ENCODE measurements at regions not wholly inside any gene's neighbourhood (a gene's known extent, or its start where the extent isn't known, plus 50 kb on each side); places are given as distances from the start of the nearest gene placed in this dataset.

DNA sequence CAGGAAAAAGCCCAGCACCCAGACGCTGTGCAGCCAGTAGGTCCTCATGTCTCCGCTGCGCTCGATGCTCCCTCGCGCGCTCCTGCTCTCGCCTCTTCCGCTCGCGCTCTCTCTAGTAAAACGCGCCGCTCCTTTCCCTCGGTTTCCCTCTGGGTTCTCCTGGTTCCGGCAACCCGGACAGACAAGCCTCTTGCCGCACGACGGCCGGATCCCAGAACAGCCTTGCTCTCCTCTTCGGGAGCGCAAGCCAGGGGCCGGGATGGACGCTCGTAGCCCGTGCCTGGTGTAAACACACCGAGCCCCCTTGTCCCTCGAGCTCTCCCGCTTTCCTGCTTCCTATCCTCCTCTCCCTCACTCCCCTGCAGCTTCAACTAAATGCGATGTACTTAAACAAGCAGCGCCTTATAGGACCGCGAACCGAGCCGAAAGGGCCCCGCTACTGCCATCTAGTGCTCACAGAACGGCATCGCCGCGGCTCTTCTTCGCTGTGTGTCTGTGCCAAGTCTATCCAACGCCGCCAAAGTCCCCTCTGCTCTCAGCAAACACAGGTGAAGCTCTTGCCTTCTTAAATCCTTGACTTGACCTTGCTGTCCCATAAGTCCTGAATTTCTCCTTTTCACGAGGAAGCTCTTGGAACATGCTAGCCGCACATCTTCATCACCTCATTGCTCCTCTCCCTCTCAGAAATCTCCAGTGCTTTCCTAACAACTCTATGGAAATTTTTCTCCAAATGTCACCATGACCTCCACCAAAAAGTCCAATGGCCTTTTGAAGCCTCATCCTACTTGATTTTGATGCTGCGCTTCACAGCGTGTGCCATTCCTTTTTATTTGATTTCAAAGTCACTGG, 1037.2 kb downstream of the IGSF11 start:
- TF ChIP-seq, protein P1, sequence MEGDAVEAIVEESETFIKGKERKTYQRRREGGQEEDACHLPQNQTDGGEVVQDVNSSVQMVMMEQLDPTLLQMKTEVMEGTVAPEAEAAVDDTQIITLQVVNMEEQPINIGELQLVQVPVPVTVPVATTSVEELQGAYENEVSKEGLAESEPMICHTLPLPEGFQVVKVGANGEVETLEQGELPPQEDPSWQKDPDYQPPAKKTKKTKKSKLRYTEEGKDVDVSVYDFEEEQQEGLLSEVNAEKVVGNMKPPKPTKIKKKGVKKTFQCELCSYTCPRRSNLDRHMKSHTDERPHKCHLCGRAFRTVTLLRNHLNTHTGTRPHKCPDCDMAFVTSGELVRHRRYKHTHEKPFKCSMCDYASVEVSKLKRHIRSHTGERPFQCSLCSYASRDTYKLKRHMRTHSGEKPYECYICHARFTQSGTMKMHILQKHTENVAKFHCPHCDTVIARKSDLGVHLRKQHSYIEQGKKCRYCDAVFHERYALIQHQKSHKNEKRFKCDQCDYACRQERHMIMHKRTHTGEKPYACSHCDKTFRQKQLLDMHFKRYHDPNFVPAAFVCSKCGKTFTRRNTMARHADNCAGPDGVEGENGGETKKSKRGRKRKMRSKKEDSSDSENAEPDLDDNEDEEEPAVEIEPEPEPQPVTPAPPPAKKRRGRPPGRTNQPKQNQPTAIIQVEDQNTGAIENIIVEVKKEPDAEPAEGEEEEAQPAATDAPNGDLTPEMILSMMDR (IDR thresholded peaks at IDR 0.05; ENCODE audit: low read length), result peak; percentile 91
- no peak for TF ChIP-seq EZH2 (optimal IDR thresholded peaks at IDR 0.05; ENCODE audit: low read depth, low read length)

Measured in MM.1S (cell line).